MM.1S (cell line): ENCODE measurements at regions not wholly inside any gene's neighbourhood (a gene's known extent, or its start where the extent isn't known, plus 50 kb on each side); places are given as distances from the start of the nearest gene placed in this dataset.

Experiments
- DNase-seq: peaks from one replicate; pipeline ENCODE4 v3.0.0-alpha.2; 2015
- H2AFZ ChIP-seq: fragments of 300-600 bp; sonication (generic); 2 replicates; pipeline ENCODE4 v1.6.0; 2016; ENCODE audit warnings: antibody characterized with exemption, low read length
- H3F3A ChIP-seq: fragments of 300-600 bp; sonication (generic); 2 replicates; pipeline ENCODE4 v1.6.1; 2016; ENCODE audit warnings: mild to moderate bottlenecking, antibody characterized with exemption, low read length, moderate library complexity, mixed read lengths; ENCODE audit not compliant: insufficient read depth
- H3K27ac ChIP-seq: fragments of 300-600 bp; sonication (generic); 2 replicates; pipeline ENCODE4 v1.5.1; 2016; ENCODE audit warnings: mild to moderate bottlenecking, low read length
- H3K27me3 ChIP-seq: fragments of 300-600 bp; sonication (generic); replicated peaks from 2 replicates; pipeline ENCODE4 v1.6.0; 2016; ENCODE audit warnings: low read length; ENCODE audit not compliant: insufficient read depth
- H3K36me3 ChIP-seq: fragments of 300-600 bp; sonication (generic); replicated peaks from 2 replicates; pipeline ENCODE4 v1.6.1; 2016; ENCODE audit warnings: mild to moderate bottlenecking, low read length, mixed read lengths; ENCODE audit not compliant: insufficient read depth
- H3K4me1 ChIP-seq: fragments of 300-600 bp; sonication (generic); 2 replicates; pipeline ENCODE4 v1.6.1; 2016; ENCODE audit warnings: low read length, mixed read lengths
- H3K4me2 ChIP-seq: fragments of 300-600 bp; sonication (generic); 2 replicates; pipeline ENCODE4 v1.6.0; 2016; ENCODE audit warnings: low read depth, low read length
- H3K4me3 ChIP-seq: fragments of 300-600 bp; sonication (generic); 2 replicates; pipeline ENCODE4 v1.5.1; 2016; ENCODE audit warnings: low read length, mixed read lengths
- H3K79me2 ChIP-seq: fragments of 300-600 bp; sonication (generic); 2 replicates; pipeline ENCODE4 v1.6.1; 2016; ENCODE audit warnings: mixed run types, low read length, mixed read lengths
- H3K9ac ChIP-seq: fragments of 300-600 bp; sonication (generic); 2 replicates; pipeline ENCODE4 v1.6.1; 2016; ENCODE audit warnings: low read length, mixed read lengths
- H3K9me2 ChIP-seq: fragments of 300-600 bp; sonication (generic); replicated peaks from 2 replicates; pipeline ENCODE4 v1.6.1; 2016; ENCODE audit warnings: mild to moderate bottlenecking, low read length, mixed read lengths; ENCODE audit not compliant: insufficient read depth
- H3K9me3 ChIP-seq: fragments of 300-600 bp; sonication (generic); replicated peaks from 2 replicates; pipeline ENCODE4 v1.6.1; 2016; ENCODE audit warnings: mild to moderate bottlenecking, low read length, mixed read lengths; ENCODE audit not compliant: insufficient read depth
- H4K20me1 ChIP-seq: fragments of 300-600 bp; sonication (generic); 2 replicates; pipeline ENCODE4 v1.6.1; 2016; ENCODE audit warnings: mild to moderate bottlenecking, low read length, moderate library complexity, mixed read lengths; ENCODE audit not compliant: insufficient read depth
- CTCF ChIP-seq: fragments of 300-600 bp; sonication (generic); IDR thresholded peaks from 2 replicates; pipeline ENCODE4 v1.5.1; 2016; ENCODE audit warnings: antibody characterized with exemption, low read length, mixed read lengths
- EZH2 ChIP-seq: fragments of 300-600 bp; sonication (generic); optimal IDR thresholded peaks from 2 replicates; pipeline ENCODE3; 2017; ENCODE audit warnings: low read depth, mild to moderate bottlenecking, antibody characterized with exemption, low read length, mixed read lengths
- EZH2phosphoT487 ChIP-seq: fragments of 300-600 bp; sonication (generic); IDR thresholded peaks from 2 replicates; pipeline ENCODE4 v1.6.1; 2018; ENCODE audit warnings: antibody characterized with exemption, low read length

GRCh38 chr14:36013483-36013882 is 163.0 kb downstream of the PTCSC3 start:
- H3K79me2 ChIP-seq = no peaks in the 10 kb centered on the region
- H3F3A ChIP-seq = no peaks in the 10 kb centered on the region
- no peaks in the 10 kb centered on the region for H3K4me1 ChIP-seq
- H4K20me1 ChIP-seq = no peaks in the 10 kb centered on the region
- no peaks in the 10 kb centered on the region for H3K27me3 ChIP-seq
- H3K4me3 ChIP-seq = no peak overlapping the region
- no peak for TF ChIP-seq EZH2phosphoT487
- no peak for TF ChIP-seq CTCF
- TF ChIP-seq EZH2 = no peak
- DNase-seq = no peak
- no peak overlapping the region for H2AFZ ChIP-seq
- no peaks in the 10 kb centered on the region for H3K9me3 ChIP-seq
- H3K4me2 ChIP-seq = no peak overlapping the region
- H3K36me3 ChIP-seq = no peaks in the 10 kb centered on the region
- H3K27ac ChIP-seq = no peak overlapping the region
- H3K9me2 ChIP-seq = no peaks in the 10 kb centered on the region
- no peak overlapping the region for H3K9ac ChIP-seq

GRCh38 chr14:36012621-36013020 is 163.9 kb downstream of the PTCSC3 start:
- H3K36me3 ChIP-seq = no peaks in the 10 kb centered on the region
- H3K9me3 ChIP-seq = no peaks in the 10 kb centered on the region
- H3K27ac ChIP-seq = no peak overlapping the region
- H3F3A ChIP-seq = no peaks in the 10 kb centered on the region
- TF ChIP-seq CTCF (no peak), EZH2phosphoT487 (no peak), EZH2 (no peak)
- H3K4me1 ChIP-seq = no peaks in the 10 kb centered on the region
- H3K9me2 ChIP-seq = no peaks in the 10 kb centered on the region
- H3K9ac ChIP-seq = no peak overlapping the region
- H3K4me2 ChIP-seq = no peak overlapping the region
- H3K27me3 ChIP-seq = no peaks in the 10 kb centered on the region
- no peaks in the 10 kb centered on the region for H4K20me1 ChIP-seq
- H3K79me2 ChIP-seq = no peaks in the 10 kb centered on the region
- H2AFZ ChIP-seq = no peak overlapping the region
- no peak for DNase-seq
- no peak overlapping the region for H3K4me3 ChIP-seq

GRCh38 chr14:36009643-36010042 is 166.9 kb downstream of the PTCSC3 start:
- Histone ChIP-seq H3K9me3 (no peaks in the 10 kb centered on the region), H4K20me1 (no peaks in the 10 kb centered on the region), H3K9me2 (no peaks in the 10 kb centered on the region), H2AFZ (no peak overlapping the region), H3K79me2 (no peaks in the 10 kb centered on the region), H3F3A (no peaks in the 10 kb centered on the region), H3K36me3 (no peaks in the 10 kb centered on the region), H3K27me3 (no peaks in the 10 kb centered on the region), H3K4me3 (no peak overlapping the region), H3K9ac (no peak overlapping the region), H3K4me1 (no peaks in the 10 kb centered on the region), H3K27ac (no peak overlapping the region), H3K4me2 (no peak overlapping the region)
- DNase-seq = no peak
- TF ChIP-seq EZH2phosphoT487 (no peak), CTCF (no peak), EZH2 (no peak)
